Heart left ventricle (tissue), 13 donors: ENCODE measurements at regions not wholly inside any gene's neighbourhood (a gene's known extent, or its start where the extent isn't known, plus 50 kb on each side); places are given as distances from the start of the nearest gene placed in this dataset.
"Not testable (repeated sequence)": the region's sequence is repeated elsewhere in the genome, so short reads cannot be mapped to it uniquely, and the experiment has no call there.

Experiments used
- POLR2A ChIP-seq, 2 donors: fragments of 450-650 bp; IDR thresholded peaks; one replicate each; pipeline ENCODE4 v1.6.1; 2017; ENCODE audit warnings: antibody characterized with exemption in 2 of 2, mild to moderate bottlenecking in 2 of 2, moderate library complexity in 2 of 2
- TF ChIP-seq, protein P1 (sequence below), 12 donors: fragments of 200-600 bp; sonication (generic) in 4 of 12; IDR thresholded peaks; one replicate each; pipeline versions ENCODE4 v1.5.0 to v1.8.0; 2018 to 2022; ENCODE audit warnings: antibody characterized with exemption in 12 of 12, mild to moderate bottlenecking in 5 of 12
- donor health status: ischemic (EF 13 %, LVEDD 7.1; RV severe dilation, severe dysfunction).
- donor health status: DM: no; HTN: yes; CAD: no.
- donor health status: DM: no; HTN: no; CAD: no.
- donor health status: ischemic (EF 25% LVEDD 6.9; RV normal size, moderate dysfunction).
- donor health status: ischemic (EF 25% LVEDD 5.7; RV mildly dilated, moderate dysfunction).
- donor health status: ischemic (EF 35%, LVEDD 5.7; RV mildly dilated, moderate dysfunction).
- donor health status: nonischemic (EF 11% LVEDD 7.7; RV severe dilation, severe dysfunction).
- donor health status: DM: yes; HTN: yes; CAD: no.
- donor health status: PGD.
- donor health status: ischemic (EF 29% LVEDD 5.4; RV normal size, mild dysfunction).
- donor health status: nonischemic (EF 23%, LVEDD 6.1; RV moderate dilation, normal function).

DNA sequence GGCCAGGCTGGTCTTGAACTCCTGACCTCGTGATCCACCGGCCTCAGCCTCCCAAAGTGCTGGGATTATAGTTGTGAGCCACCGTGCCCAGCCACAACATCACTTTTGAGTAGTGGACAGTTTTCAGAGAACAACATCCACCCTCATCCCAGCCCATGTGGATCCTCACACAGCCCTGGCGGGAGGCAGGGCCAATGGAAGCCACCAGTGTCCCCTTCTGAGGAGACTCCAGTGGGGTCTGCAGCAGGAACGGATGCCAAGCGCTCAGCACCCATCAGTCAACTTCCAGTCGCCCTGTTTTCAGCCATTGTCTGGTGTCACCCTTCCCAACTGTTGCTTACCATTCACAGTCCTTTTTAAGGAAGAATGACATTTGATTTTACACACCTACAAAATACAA lies 302.5 kb downstream of the BCL2L11 start:
- TF ChIP-seq, protein P1, sequence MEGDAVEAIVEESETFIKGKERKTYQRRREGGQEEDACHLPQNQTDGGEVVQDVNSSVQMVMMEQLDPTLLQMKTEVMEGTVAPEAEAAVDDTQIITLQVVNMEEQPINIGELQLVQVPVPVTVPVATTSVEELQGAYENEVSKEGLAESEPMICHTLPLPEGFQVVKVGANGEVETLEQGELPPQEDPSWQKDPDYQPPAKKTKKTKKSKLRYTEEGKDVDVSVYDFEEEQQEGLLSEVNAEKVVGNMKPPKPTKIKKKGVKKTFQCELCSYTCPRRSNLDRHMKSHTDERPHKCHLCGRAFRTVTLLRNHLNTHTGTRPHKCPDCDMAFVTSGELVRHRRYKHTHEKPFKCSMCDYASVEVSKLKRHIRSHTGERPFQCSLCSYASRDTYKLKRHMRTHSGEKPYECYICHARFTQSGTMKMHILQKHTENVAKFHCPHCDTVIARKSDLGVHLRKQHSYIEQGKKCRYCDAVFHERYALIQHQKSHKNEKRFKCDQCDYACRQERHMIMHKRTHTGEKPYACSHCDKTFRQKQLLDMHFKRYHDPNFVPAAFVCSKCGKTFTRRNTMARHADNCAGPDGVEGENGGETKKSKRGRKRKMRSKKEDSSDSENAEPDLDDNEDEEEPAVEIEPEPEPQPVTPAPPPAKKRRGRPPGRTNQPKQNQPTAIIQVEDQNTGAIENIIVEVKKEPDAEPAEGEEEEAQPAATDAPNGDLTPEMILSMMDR (IDR thresholded peaks at IDR 0.05): not testable (repeated sequence)
- TF ChIP-seq POLR2A (IDR thresholded peaks at IDR 0.05): not testable (repeated sequence)
